ENCODE measurements at regions not wholly inside any gene's neighbourhood (a gene's known extent, or its start where the extent isn't known, plus 50 kb on each side); places are given as distances from the start of the nearest gene placed in this dataset.

DNA sequence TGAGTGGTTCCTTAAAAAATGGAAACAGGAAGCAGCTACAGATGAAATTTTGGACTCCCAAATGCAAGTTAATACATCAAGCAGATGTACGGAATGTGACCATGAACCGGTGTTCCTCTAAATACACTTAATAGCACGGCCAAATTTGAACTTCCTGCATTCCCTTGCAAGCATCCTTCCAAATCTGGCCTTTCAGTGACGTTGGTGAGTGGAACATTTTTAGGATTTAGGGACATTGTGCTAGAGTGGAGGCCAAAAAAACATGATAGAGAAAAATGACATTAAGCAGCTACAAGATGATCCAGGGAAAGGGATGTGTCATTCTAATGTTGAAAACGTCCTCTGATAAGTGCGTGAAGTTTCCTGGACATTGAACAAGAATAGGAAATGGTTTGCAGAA lies 62.1 kb downstream of the CTAGE1 start:
- DNase-seq = no peak

DNA sequence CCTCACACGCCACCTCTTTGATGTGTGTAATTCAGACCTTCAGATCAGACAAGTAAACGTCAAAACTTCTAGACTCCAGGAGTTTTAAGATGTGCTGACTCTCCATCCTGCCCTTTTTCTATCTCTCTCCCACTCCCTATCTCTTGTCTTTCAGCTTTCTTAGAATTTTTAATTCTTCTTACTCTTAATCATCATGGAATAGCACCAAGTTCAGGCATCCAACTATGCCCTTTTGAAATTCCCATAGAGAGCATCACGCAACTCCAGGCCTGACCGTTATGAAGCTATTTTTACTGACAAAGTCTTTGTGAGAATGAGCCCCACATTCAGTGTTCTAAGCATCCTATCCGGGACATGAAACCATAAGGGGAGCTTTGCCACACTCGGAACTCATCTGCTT lies 62.6 kb downstream of the CTAGE1 start:
- no peak for DNase-seq

DNA sequence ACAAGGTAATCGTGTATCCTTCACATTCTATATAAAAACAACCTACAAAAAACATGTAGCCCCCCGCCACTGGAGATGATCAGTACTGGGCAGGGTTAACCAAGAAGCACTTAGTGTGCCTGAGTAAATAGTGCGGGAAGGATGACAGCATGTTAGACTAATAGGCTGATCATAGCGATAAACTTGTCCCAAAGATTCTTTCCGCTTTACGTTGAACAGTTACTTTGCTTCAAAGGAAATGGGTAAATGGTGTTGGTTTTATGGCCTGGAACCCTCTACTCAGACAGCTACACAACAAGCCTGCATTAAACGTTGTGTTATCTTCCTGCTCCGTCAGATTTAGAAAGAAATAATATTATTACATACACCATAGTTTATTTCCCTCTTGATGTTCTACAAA lies 67.7 kb downstream of the CTAGE1 start:
- no peak for DNase-seq

DNA sequence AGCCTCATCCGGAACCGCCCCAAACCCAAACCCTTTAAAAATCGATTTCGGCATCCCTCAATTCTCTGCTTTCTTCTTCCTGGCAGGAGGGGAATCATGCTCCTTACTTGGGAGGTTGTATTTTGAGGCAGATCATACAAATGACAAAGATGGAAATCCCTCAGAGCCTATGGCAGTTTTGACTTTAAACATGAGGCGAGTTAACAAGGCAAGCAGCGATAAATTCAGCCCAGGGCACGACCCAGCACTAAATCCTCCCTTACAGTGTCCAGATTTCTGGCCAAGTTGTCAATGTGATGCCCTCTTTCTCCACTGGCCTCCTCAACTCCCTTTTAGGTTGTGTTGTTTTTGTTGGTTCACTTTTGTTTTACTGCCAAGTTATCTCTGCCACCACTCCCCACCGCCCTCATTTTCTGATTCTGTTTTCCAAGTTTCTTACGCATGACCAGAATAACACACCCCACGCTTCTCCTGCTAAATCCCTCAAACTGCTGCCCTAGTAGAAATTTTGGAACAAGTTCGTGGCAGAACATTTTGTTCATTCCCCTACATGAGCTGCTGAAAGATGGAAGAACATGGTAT lies 68.3 kb downstream of the CTAGE1 start:
- peak; percentile 9 for DNase-seq

DNA sequence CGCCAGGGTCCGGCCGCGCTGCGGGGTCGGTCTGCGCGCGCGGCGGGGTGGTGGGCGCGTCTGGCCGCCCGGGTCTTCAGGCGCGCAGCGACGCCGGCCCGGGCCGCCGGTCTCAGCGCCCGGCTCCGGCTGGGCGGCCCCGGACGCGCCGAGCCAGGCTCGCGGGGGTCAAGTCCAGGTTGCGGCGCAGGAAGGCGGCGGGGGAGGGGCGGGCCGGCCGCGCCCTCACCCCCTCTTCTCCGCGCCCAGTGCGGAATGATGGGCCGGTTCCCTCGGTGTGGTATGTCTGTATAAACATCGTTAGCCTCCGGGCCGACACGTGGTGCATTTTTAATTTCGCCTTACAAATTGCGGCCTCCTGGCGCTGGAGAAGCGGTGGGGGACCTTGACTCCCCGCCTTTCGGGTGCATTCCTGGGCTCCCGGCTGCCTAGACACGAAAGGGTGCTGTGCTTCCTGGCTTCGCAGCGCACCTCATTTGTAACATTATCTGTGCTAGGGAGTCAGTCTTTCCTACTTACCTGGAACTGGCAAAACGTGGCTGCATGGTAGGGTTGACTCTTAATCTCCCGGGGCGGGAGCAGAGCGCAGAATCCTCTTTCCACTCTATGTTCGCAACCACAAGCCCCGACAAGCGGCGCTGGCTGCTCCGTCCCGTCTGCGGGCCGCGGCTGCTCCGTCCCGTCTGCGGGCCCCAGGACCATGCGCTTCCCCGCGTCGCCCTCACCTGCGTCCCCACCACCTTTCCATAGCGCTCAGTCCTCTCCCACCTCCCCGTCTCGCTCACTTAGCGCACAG lies 69.0 kb downstream of the CTAGE1 start:
- DNase-seq = peak; percentile 54

DNA sequence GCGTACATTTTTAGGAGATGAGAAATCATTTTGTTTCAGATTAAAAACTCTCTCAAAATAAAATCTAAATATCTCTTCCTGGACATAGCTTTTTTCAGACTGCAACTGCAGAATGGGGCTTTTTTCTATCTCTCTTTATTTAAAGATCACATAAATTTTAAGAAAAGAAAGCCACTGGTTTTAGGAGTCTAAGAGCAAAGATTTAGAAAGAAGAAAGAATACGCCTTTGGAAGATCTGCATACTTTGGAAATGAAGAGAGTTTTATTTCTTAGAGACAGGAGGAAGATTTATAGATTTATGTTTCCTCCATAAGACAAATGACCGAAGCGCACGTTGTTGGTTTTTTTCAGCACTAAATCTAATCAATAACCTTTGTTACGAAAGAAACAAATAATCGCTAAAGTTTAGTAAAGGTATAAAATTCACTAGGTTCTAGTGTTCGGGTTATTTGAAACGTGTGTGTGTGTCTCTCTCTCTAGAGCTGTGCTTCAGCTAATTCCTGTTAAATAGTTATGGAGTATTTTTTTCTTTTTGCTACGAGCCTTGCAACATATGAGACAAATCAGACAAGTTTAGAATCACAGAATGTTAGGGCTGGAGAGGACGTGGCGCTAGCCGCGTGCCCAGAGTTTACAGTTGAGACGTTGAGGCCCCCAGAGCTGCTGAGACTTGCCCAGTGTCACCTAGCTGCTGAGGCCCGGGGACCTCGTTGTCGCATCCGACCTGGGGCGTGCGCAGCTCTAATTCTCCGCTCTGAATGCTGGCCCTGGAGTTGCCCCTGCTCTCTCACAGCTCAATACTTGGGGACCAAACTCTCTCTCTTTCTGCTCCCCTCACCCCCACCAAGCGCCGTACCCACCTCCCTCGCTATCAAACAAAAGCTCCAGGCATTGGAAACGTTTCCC lies 69.9 kb downstream of the CTAGE1 start:
- DNase-seq = peak; percentile 26

DNA sequence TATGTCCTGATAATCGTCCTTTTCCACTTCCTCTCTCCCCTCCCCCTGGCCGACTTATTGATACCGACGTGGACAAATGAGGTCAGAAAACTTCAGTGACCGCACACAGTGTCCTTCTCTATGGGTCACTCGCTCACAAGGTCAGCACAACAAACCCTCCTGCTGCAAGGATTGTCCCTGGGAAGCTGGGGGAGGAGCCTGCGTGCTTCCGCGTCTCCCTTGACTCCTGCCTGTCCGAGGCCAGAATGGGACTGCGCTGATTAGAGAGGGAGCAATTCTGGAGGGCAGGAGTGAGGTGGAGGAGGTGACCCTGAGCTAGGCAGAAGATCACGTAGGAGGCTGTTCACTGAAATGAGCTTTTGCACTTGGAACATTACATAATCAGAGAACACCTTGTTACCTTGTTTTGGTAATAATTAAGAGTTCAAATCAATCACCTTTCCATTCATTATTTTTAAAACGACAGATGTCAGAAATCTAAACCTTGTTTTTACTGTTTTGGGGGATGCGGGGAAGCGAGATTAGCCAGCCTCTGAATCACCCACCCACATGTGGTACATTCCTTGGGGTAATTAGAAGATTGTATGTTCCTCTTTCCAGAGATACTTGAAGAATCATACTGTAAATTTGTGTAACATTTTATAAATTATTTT lies 70.6 kb downstream of the CTAGE1 start:
- DNase-seq = no peak

DNA sequence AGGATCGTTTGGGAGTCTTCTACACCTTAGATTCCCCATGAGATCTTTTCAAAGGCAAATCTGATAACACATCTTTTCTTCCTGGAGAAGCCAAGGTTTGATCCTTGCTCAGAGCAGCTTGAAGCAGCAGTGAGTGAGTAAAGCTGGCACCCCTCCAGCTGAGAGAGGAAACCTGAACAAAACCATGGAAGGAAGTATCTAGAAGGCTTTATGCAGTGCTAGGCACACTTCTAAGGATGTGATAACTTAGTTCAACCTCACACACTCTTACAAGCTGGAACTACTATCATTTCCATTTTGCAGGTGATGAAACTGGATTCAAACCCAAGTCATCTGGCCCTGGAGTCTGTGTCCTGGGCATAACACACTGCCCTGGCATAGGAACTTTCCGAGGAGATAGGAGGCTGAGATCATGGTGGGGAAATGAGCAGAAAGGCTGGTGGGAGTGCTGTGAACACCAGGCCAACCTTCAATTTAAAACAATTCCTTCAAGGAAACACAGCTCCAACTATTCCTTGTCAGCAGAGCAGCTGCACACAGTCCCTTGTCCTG lies 71.2 kb downstream of the CTAGE1 start:
- peak; percentile 2 for DNase-seq

DNA sequence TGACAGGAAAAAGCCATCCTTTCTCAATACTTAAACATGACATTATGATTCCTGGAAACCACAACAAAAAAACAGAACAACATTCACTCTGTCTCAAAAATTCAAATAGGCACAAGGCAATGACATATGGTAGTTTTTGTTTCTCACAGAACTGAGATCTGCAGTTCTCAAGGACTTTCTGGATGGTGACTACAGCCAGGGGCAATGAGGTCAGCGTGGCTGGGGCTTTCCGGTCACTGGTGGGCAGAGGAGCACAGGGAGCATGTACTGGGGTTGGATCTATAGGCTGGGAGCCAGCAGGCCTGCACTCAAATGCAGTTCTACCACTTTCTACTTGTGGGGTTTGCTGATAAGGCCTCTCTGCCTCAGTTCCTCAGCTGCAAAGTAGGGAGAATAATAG lies 72.0 kb downstream of the CTAGE1 start:
- DNase-seq = no peak

DNA sequence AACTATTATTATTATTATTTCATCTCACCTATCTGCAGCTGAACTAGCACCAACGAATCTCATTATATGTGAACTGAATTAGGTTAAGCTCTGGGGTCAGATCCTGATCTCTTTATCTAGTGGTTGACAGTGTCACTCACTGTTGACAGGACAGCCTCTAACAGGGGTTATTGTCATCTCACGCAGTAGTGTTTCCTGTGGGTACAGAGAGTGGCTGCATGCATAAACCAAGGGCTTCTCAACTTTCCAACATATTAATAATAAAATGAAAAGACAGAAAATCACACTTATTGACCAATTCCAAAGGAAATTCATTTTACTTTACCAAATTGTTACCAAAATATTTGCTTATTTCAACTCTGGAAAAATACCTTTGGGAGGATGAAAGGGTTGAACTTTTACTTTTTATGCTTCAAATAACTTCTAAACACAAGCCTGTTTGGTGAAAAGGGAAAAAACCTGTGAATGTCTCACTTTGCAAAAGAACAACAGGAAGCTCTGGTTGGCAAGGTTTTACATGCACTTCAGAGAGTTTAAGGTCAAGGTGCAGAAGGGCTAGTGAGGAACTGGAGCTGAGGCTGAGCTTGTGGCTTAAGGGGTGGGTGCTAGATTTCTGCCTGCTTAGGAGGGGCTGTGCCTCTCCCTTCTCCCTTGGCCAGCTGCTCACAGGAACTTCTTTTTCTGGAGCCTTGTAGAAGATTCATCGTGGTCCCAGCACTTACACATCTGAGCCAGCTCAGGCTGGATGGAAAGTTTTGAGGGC lies 72.6 kb downstream of the CTAGE1 start:
- no peak for DNase-seq

DNA sequence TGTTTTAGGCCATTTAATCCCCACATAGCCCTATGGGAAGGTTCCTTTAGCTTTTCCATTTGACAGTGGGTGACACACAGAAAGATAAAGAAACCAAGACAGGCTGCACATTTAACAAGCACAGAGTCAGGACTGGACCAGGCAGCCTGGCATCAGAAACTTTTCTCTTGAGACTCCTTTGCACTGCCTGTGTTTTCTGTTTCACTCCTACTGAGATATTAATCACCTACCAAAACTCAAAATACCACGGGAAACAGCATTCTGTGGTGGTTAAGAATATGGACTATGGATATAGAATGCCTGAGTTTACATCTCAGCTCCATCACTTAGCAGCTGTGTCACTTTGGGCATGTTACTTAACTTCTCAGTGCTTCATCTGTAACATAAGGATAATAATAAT lies 73.3 kb downstream of the CTAGE1 start:
- no peak for DNase-seq

DNA sequence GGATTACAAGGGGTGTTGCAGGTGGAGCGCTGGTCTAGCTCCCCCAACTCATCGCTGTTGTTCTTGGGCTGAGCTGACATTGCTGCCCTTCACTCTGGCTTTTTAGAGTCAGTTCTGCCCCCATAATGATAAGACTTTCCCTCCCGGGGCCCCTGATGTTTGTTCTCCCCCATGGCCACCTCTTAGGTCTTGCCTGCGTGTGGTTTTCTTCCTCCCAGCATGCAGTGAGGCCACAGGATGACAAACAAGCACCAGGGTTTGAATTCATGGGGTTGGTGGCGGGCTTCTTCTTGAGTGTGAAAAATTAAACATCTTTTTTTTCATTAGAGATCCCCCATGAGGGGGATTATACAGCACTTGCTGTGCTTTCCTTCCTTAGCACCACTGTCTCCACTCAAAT lies 74.1 kb downstream of the CTAGE1 start:
- no peak for DNase-seq

DNA sequence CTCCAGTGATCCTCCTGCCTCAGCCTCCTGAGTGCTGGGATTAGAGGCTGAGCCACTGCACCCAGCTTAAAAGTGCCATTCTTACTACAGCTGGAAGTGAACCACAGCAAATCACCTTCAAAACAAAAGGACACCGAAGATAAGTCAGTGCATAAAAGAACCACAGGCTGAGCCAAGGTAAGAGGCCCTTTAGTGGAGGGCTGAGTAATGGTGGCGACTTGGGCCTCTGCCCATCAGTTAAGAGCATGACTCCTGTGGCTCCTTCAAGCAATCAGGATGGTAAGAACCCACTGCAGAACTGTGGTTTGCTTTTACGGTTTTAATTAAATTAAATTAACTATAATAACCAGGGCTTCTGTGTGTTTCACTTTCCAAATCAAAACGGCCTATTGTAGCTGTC lies 75.1 kb downstream of the CTAGE1 start:
- DNase-seq = no peak

DNA sequence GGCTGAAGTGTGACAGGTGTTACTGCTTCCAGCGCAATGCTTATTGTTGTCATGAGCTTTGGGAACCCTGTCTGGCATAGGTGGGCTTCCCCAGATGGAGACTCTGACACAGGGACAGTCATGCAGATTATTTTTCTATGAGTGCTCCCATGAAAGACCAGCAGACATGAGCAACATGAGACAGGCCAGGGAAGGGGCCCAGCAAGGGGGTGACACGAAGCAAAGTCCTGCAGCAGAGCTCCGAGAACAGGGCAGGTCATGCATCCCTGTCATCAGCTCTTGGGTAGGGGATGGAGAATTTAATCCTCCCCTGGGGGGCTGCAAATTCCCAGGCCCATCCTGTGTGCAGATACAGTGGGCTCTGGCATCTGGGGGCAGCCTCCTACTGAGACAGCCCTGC lies 77.4 kb downstream of the CTAGE1 start:
- DNase-seq = no peak

DNA sequence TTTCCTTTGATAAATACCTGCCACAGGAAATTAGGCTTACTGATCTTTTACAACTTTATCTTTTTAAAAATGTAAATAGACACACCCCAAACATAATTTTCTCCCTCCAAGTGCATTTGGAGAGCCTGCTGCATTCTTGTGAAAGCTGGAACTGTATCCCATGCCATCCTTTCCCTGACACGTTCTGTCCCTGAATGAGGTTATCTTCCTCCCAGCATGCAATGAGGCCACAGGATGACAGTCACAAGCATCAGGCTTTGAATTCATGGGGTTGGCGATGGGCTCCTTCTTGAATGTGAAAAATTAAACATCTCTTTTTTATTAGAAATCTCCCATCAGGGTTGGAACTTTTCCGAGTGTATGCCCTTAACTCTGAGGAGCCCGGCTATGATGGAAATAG lies 77.8 kb downstream of the CTAGE1 start:
- no peak for DNase-seq

DNA sequence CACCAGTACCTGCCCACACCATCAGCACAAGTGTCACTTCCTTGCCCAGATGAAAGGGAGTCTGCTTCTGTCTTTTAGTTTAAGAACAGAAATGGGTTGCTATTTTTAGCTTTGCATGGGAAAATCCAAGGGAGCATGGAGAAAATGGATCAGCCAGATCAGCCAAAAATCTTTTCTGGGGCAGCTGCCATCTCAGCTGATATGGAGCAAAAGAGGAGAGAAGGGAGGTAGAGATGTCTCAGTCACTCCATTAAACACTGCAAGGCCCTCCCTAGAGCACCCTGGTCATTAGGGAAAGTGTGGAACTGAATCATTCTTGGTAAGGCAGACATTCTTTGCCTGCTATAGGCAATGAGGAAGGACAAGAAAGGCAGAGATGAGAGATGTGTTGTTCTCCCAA lies 79.9 kb downstream of the CTAGE1 start:
- no peak for DNase-seq

DNA sequence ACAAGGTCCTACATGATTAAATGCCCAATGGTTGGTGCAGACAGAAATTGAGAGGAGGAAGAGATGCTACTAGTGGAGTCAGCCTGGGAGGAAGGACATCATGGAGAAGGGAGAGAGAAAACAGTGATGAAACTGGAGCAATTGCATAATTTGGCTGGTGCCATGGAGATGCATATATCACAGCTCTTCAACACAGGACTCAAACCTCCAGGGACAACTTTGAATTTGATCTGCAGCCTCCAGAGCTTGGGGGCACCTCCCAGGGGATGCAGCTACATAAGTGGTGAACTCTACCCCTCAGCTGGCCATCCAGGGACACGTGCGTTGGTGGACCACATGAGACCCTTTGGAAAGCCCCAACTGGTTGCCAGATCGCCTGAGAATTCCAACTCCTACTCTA lies 80.4 kb downstream of the CTAGE1 start:
- no peak for DNase-seq

DNA sequence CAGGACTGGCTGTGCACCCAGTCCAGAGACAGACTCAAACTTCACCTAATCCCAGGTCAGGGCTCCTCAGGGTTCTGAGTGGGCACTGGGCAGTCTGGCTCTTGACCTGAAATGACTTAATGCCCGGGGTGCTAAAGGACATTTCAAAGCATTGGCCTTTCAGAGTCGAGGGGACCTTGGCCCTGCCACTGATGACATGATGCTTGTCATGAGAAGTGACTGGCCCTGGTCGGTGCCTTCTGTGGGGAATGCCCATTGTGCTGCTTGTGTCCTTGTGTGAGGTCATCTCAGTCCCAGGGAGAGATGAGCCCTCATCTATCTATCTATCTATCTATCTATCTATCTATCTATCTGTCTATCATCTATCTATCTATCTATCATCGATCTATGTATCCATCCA lies 81.3 kb downstream of the CTAGE1 start:
- no peak for DNase-seq

DNA sequence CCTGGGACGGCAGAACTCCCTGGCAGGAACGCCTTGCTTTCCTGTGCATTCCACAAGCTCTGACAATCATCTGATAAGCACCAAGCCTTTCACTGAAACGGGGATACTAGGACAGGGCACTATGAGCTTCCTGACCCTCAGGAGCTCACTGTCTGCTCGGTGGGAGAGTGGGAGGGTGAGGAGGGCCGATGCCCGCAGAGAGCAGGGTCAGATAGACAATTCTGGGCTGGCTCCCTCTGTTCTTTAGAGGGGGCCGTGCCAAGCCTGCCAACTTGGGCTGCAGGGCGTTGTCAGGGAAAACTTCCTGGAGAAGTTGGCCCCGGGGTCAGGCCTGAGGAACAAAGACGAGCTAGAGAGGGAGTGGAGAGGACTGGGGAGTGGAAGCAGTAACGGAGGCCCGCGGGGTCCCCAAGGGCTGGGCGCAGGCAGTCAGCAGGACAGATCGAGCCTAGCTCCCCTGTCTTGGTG lies 82.0 kb downstream of the CTAGE1 start:
- no peak for DNase-seq

DNA sequence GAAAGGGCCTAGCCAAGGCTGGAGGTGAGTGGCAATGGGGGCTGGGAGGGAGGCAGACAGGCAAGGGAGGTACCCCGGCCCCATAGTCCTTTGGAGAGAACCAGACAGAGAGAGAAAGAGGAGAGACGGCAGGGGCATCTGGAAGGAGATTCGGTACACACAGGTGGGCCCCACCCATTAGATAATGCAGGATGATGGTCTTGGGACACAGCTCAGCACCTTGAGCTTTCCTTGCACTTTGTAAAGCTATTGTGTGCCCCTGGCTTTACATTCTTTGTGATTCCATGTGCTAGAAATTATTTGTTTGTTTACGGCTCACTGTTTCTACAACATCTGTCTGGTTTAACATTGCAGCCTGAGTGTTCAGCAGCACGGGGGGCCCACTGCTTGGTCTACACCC lies 83.1 kb downstream of the CTAGE1 start:
- DNase-seq = no peak

DNA sequence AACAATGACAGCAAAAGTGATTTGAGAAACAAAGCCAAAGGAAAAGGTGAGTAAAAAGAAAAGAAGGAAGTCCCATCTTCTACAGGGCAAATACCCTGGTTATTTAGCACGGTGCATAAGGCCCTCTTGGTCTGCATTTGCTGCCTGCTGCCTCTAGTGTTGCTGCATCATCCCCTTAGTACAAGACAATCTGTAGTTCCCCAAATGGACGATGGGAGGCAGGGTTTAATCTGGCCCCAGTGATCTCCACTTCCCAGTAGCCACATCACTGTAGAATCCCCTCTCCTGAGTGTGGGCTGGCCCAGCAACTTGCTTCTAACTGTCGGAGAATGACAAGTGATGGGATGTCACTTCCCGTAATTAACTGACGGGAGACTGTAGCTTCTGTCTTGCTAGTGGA lies 85.1 kb downstream of the CTAGE1 start:
- DNase-seq = peak; percentile 30

DNA sequence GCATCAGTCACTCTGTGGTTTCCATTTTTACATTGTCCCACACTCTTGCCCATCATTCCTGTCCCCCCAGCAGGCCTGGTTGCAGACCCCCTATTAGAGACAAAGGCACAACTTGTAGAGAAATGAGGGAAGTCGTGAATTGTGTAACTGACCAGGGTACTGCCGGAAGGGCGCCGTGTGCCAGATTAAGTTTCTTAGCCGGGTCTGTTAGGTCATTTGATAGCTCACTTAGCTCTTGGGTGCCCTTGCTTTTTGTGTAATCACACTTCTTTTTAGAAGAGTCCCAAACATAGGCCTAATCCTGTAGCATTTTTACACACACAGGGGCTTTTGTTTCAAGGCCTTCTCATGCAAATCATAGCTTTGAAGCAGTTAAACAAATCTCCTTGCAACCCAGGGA lies 87.2 kb downstream of the CTAGE1 start:
- no peak for DNase-seq
